Adipocyte (in vitro differentiated cells): ENCODE measurements at regions not wholly inside any gene's neighbourhood (a gene's known extent, or its start where the extent isn't known, plus 50 kb on each side); places are given as distances from the start of the nearest gene placed in this dataset.
"Not testable (repeated sequence)": the region's sequence is repeated elsewhere in the genome, so short reads cannot be mapped to it uniquely, and the experiment has no call there.

Experiments
- DNase-seq: peaks from one replicate; pipeline ENCODE4 v3.0.0-alpha.2; 2015; ENCODE audit warnings: low read depth
- H3K27me3 ChIP-seq: replicated peaks from 2 replicates; pipeline ENCODE4 v1.7.0; 2013; ENCODE audit warnings: mild to moderate bottlenecking, low read length, moderate library complexity; ENCODE audit not compliant: control insufficient read depth, insufficient read depth
- H3K36me3 ChIP-seq: 2 replicates; pipeline ENCODE4 v1.7.0; 2013; ENCODE audit warnings: low read length, mild to moderate bottlenecking, moderate library complexity; ENCODE audit not compliant: control insufficient read depth, insufficient read depth, severe bottlenecking
- H3K4me1 ChIP-seq: 2 replicates; pipeline ENCODE4 v1.7.0; 2013; ENCODE audit warnings: mild to moderate bottlenecking, low read length, moderate library complexity; ENCODE audit not compliant: control insufficient read depth, insufficient read depth
- H3K4me3 ChIP-seq: 2 replicates; pipeline ENCODE4 v1.7.0; 2013; ENCODE audit warnings: mild to moderate bottlenecking, low read length, moderate library complexity
- H3K9ac ChIP-seq: 2 replicates; pipeline ENCODE4 v1.7.0; 2013; ENCODE audit warnings: mild to moderate bottlenecking, low read length, moderate library complexity
- H3K9me3 ChIP-seq: 2 replicates; pipeline ENCODE4 v1.7.0; 2013; ENCODE audit warnings: mild to moderate bottlenecking, low read length, moderate library complexity; ENCODE audit not compliant: control insufficient read depth

DNA sequence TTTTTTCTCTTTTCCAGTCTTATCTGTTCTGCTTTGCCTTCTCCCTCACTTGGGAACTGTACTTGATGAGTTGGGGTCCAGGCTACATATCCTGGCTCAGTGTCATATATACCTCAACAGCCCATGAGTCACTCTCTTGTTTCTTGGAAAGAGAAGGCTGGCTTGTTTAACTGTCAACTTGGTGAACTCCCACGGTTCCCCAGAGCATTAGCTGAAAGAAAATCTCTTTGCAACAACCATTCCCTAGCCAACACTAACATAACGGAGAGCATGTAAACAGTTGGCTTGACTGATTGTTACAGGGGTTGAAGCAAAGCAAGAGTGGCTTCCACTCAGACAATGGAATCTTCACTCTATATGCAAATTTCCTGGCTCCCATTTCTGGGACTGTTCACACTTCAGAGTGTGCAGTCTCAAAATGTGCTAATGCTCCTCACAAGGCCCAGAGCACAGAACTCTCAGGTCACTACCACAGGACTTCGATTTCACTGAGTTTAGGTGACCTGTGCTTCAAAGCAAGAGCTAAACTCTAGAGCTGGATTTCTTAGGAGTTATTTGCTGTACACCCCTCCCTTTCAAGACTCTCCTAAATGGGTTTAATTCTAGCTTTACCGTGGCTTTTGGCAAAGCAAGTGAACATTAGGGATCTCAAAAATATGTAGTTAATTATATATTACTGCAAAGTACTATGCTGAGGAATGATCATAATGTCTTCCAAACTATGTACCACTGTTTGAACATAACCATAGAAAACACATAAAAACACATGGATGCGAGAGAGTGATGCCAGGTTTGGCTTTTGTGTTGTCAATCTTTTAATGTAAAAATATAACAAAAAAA is 609.8 kb downstream of the RFPL4B start:
- Histone ChIP-seq H3K9ac (no peak overlapping the region), H3K9me3 (no peaks in the 10 kb centered on the region), H3K4me3 (peak overlapping the region; percentile 28), H3K27me3 (no peaks in the 10 kb centered on the region), H3K4me1 (peaks cover 13% of the 10 kb centered on the region), H3K36me3 (no peaks in the 10 kb centered on the region)
- peak; percentile 96 for DNase-seq

DNA sequence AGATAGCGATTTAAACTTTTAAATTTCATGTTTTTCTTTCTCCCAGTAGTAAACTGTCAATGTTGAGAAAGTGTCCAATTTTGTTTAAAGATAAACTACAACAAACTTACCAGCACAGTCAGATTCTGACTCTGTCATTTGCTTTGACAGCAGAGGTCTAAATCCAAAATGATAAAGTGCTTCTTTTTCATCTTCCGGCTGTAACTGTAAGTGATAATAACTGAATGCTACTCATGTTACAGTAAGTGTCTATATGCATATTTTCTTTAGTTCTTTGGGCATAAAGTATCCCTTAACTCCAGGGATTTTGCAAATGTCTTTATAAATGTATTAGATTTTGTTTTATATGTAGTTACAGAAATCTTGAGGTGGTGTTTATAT is 610.4 kb downstream of the RFPL4B start:
- Histone ChIP-seq H3K27me3 (no peaks in the 10 kb centered on the region), H3K4me1 (peaks cover 13% of the 10 kb centered on the region)

DNA sequence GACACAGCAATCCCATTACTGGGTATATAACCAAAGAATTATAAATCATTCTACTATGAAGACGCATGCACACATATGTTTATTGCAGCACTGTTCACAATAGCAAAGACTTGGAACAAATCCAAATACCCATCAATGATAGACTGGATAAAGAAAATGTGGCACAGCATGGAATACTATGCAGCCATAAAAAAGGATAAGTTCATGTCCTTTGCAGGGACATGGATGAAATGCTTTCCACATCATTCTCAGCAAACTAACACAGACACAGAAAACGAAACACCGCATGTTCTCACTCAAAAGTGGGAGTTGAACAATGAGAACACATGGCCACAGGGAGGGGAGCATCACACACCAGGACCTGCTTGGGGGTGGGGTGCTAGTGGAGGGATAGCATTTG is 613.0 kb downstream of the RFPL4B start:
- not testable (repeated sequence) for DNase-seq, H3K9me3 ChIP-seq, H3K27me3 ChIP-seq, H3K4me3 ChIP-seq, H3K36me3 ChIP-seq, H3K9ac ChIP-seq
- H3K4me1 ChIP-seq, result peaks cover 13% of the 10 kb centered on the region

More for the DNA sequence above, 610.4 kb downstream of the RFPL4B start:
- H3K9ac ChIP-seq, result no peak overlapping the region
- H3K9me3 ChIP-seq, result no peaks in the 10 kb centered on the region
- no peak overlapping the region for H3K4me3 ChIP-seq
- H3K36me3 ChIP-seq, result no peaks in the 10 kb centered on the region
- peak; percentile 7 for DNase-seq

DNA sequence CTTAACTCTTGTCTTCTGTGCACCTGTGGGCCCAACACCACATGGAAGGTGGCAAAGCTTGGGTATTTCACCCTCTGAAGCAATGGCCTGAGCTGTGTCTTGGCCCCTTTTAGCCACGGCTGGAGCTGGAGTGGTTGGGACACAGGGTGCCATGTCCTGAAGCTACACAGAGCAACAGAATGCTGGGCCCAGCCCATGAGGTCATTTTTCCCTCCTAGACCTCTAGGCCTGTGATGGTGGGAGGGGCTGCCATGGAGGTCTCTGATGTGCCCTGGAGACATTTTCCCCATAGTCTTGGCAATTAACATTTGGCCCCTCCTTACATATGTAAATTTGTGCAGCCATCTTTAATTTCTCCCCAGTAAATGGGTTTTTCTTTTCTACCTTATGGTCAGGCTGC is 620.8 kb downstream of the RFPL4B start:
- no peak for DNase-seq
- H3K36me3 ChIP-seq, result no peaks in the 10 kb centered on the region
- H3K9ac ChIP-seq, result no peak overlapping the region
- H3K27me3 ChIP-seq, result no peaks in the 10 kb centered on the region
- peaks cover 5% of the 10 kb centered on the region for H3K9me3 ChIP-seq
- H3K4me3 ChIP-seq, result no peak overlapping the region
- no peaks in the 10 kb centered on the region for H3K4me1 ChIP-seq

DNA sequence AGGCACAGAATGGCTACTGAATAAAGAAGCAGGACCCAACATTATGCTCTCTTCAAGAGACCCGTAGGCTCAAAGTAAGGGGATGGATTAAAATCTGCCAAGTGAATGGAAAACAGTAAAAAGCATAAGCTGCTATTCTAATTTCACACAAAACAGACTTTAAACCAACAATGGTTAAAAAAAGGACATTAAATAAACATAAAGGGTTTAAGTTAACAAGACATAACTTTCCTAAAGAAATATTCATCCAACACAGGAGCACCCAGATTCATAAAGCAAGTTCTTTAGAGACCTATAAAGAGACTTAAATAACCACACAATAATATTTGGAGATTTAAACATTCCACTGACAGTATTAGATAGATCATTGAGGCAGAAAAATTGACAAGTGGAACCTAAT is 624.5 kb downstream of the RFPL4B start:
- no peak for DNase-seq
- no peaks in the 10 kb centered on the region for H3K36me3 ChIP-seq
- H3K9ac ChIP-seq, result no peak overlapping the region
- no peak overlapping the region for H3K4me3 ChIP-seq
- peaks cover 5% of the 10 kb centered on the region for H3K9me3 ChIP-seq
- H3K27me3 ChIP-seq, result no peaks in the 10 kb centered on the region
- no peaks in the 10 kb centered on the region for H3K4me1 ChIP-seq

DNA sequence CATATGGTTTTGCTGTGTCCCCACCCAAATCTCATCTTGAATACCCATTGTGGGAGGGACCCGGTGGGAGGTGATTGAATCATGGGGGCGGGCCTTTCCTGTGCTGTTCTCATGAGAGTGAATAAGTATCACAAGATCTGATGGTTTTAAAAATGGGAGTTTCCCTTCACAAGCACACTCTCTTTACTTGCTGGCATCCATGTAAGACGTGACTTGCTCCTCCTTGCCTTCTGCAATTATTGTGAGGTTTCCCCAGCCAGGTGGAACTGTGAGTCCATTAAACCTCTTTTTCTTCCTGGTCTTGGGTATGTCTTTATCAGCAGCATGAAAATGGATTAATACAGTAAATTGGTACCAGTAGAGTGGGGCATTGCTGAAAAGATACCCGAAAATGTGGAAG is 627.8 kb downstream of the RFPL4B start:
- H3K9me3 ChIP-seq, H3K4me1 ChIP-seq, H3K27me3 ChIP-seq, H3K36me3 ChIP-seq, DNase-seq, H3K4me3 ChIP-seq, H3K9ac ChIP-seq: not testable (repeated sequence)

DNA sequence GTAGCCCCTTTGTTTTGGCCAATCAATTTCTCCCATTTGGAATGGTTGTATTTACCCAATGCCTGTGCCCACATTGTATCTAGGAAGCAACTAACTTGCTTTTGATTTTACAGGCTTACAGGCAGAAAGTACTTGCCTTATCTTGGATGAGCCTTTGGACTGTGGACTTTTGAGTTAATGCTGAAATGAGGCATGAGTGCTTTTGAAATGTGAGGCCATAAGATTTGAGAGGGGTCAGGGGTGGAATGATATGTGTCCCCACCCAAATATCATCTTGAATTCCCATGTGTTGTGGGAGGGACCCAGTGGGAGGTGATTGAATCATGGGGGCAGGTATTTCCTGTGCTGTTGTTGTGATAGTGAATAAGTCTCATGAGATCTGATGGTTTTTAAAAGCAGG is 629.4 kb downstream of the RFPL4B start:
- peaks cover 12% of the 10 kb centered on the region for H3K4me1 ChIP-seq
- H3K27me3 ChIP-seq, H3K9ac ChIP-seq, H3K4me3 ChIP-seq, DNase-seq, H3K36me3 ChIP-seq, H3K9me3 ChIP-seq: not testable (repeated sequence)

DNA sequence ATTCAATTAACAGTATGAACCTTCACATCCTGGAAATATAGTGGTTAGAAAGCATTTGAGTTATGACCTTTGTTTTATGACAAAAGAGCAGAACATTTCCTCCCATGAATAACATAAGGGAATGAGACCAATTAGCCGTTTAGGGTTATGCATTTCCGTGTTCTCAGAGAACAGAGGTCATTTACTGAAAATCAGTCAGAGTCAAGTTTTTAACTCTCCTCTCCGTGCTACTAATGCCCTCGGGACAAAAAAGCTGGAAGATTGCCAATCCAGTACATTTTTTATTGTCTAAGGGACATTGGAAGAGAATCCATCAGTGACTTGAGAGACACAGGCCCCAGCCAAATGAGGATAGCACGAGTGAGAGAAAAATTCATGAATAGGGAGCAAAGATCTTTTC is 632.7 kb downstream of the RFPL4B start:
- Histone ChIP-seq H3K9me3 (no peaks in the 10 kb centered on the region), H3K9ac (no peak overlapping the region), H3K4me3 (peak overlapping the region; percentile 2), H3K4me1 (peaks cover 18% of the 10 kb centered on the region), H3K27me3 (no peaks in the 10 kb centered on the region), H3K36me3 (no peaks in the 10 kb centered on the region)
- DNase-seq, result peak; percentile 54

DNA sequence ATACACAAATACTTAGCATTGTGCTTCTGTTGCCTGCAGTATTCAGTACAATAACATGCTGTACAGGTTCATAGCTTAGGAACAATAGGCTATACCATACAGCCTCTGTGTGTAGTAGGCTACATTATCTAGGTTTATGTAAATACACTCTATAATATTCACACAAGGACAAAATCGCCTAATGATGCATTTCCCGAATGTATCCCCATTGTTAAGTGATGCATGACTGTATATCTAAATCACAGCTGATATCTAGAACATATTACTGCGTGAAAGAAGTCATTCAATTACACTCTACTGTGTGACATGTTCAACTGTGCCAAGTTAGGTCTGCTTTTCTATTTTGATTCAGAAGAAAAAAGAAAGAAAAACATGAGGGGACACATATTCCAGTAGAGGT is 633.5 kb downstream of the RFPL4B start:
- DNase-seq, result no peak
- Histone ChIP-seq H3K27me3 (no peaks in the 10 kb centered on the region), H3K9ac (no peak overlapping the region)

DNA sequence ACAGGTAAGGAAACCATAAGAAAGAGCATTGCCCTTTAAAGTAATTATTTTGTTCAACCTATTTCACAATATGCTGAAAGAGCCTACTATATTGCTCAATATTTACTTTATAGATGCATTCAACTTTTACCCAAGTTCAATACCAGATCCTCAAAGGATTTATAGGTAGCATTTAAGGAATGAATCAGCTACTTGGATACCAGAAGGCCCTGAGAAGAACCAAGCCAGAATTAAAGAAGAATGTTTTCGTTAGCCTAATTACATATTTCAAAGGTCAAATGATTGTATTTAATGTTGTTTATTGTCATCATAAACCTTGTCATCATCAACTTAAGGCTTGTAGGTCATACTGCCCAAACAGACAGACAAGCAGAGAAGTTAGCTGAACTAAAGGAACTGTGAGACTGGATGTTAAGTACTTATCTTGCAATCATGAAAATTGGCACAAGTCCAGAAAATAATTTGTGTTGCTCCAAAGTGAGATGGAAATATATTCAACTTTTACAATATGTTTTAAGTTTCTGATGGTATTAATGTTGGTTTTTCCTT is 636.7 kb downstream of the RFPL4B start:
- Histone ChIP-seq H3K36me3 (no peaks in the 10 kb centered on the region), H3K4me1 (peaks cover 18% of the 10 kb centered on the region), H3K27me3 (no peaks in the 10 kb centered on the region), H3K4me3 (no peak overlapping the region), H3K9me3 (no peaks in the 10 kb centered on the region), H3K9ac (no peak overlapping the region)
- DNase-seq, result peak; percentile 52

More for the DNA sequence above, 633.5 kb downstream of the RFPL4B start:
- Histone ChIP-seq H3K9me3 (no peaks in the 10 kb centered on the region), H3K4me1 (peaks cover 18% of the 10 kb centered on the region), H3K36me3 (no peaks in the 10 kb centered on the region), H3K4me3 (no peak overlapping the region)

DNA sequence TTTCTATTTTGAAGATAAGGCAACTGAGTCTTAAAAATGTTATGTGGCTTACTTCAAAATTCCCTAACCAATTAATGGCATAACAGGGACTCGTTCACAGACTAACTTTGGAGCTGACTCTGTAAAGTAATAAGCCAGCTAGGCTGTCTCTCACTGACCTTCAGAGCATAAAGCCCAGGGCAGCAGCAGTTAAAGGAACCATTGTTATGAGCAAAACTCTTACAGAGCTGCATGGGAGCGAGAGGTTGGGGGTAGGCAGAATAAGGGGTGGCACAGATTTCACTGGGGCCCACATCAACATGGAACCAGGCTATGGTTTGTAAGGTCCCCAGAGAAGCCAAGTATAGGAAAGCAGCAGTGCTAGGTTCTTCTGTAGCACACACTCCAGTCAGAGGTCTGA is 637.8 kb downstream of the RFPL4B start:
- peaks cover 13% of the 10 kb centered on the region for H3K4me1 ChIP-seq
- no peak overlapping the region for H3K4me3 ChIP-seq
- no peaks in the 10 kb centered on the region for H3K27me3 ChIP-seq
- H3K36me3 ChIP-seq, result no peaks in the 10 kb centered on the region
- no peak for DNase-seq
- no peak overlapping the region for H3K9ac ChIP-seq
- no peaks in the 10 kb centered on the region for H3K9me3 ChIP-seq
